ENCODE measurements at regions not wholly inside any gene's neighbourhood (a gene's known extent, or its start where the extent isn't known, plus 50 kb on each side); places are given as distances from the start of the nearest gene placed in this dataset.

- H3K4me3 ChIP-seq (ENCODE audit: low read length) = no peak overlapping the region
- DNase-seq (ENCODE audit: low read depth, low spot score) = no peak
Observed at GRCh38 chr10:123428391-123428790, 237.8 kb upstream of the GPR26 start.

- DNase-seq (ENCODE audit: low read depth, low spot score) = no peak
- H3K4me3 ChIP-seq (ENCODE audit: low read length) = no peak overlapping the region
Observed at GRCh38 chr10:123429706-123430221, 236.4 kb upstream of the GPR26 start.

GRCh38 chr10:123433539-123433938 lies 232.6 kb upstream of the GPR26 start:
- H3K4me3 ChIP-seq (ENCODE audit: low read length) = no peak overlapping the region
- no peak for DNase-seq (ENCODE audit: low read depth, low spot score)

GRCh38 chr10:123434435-123435039 lies 231.6 kb upstream of the GPR26 start:
- no peak overlapping the region for H3K4me3 ChIP-seq (ENCODE audit: low read length)
- DNase-seq (ENCODE audit: low read depth, low spot score) = no peak

GRCh38 chr10:123442901-123443300 lies 223.3 kb upstream of the GPR26 start:
- DNase-seq (ENCODE audit: low read depth, low spot score) = no peak
- no peak overlapping the region for H3K4me3 ChIP-seq (ENCODE audit: low read length)

GRCh38 chr10:123443924-123444323 lies 222.2 kb upstream of the GPR26 start:
- no peak for DNase-seq (ENCODE audit: low read depth, low spot score)
- no peak overlapping the region for H3K4me3 ChIP-seq (ENCODE audit: low read length)

- DNase-seq (ENCODE audit: low read depth, low spot score) = no peak
Observed at GRCh38 chr10:123445261-123445775, 220.8 kb upstream of the GPR26 start.

GRCh38 chr10:123446449-123447156 lies 219.6 kb upstream of the GPR26 start:
- no peak overlapping the region for H3K4me3 ChIP-seq (ENCODE audit: low read length)
- no peak for DNase-seq (ENCODE audit: low read depth, low spot score)

More at GRCh38 chr10:123445261-123445775, 220.8 kb upstream of the GPR26 start:
- no peak overlapping the region for H3K4me3 ChIP-seq (ENCODE audit: low read length)

GRCh38 chr10:123449234-123449962 lies 216.8 kb upstream of the GPR26 start:
- no peak overlapping the region for H3K4me3 ChIP-seq (ENCODE audit: low read length)
- no peak for DNase-seq (ENCODE audit: low read depth, low spot score)

GRCh38 chr10:123450956-123451605 lies 215.1 kb upstream of the GPR26 start:
- no peak overlapping the region for H3K4me3 ChIP-seq (ENCODE audit: low read length)
- peak; percentile 41 for DNase-seq (ENCODE audit: low read depth, low spot score)

- H3K4me3 ChIP-seq (ENCODE audit: low read length) = no peak overlapping the region
- DNase-seq (ENCODE audit: low read depth, low spot score) = peak; percentile 62
Observed at GRCh38 chr10:123451618-123452245, 214.4 kb upstream of the GPR26 start.

- no peak overlapping the region for H3K4me3 ChIP-seq (ENCODE audit: low read length)
- no peak for DNase-seq (ENCODE audit: low read depth, low spot score)
Observed at GRCh38 chr10:123454987-123455386, 211.2 kb upstream of the GPR26 start.

GRCh38 chr10:123455861-123456260 lies 210.3 kb upstream of the GPR26 start:
- DNase-seq (ENCODE audit: low read depth, low spot score) = no peak
- H3K4me3 ChIP-seq (ENCODE audit: low read length) = no peak overlapping the region

GRCh38 chr10:123458933-123459332 lies 207.2 kb upstream of the GPR26 start:
- H3K4me3 ChIP-seq (ENCODE audit: low read length) = no peak overlapping the region
- no peak for DNase-seq (ENCODE audit: low read depth, low spot score)

- no peak for DNase-seq (ENCODE audit: low read depth, low spot score)
- H3K4me3 ChIP-seq (ENCODE audit: low read length) = no peak overlapping the region
Observed at GRCh38 chr10:123459371-123460091, 206.6 kb upstream of the GPR26 start.

GRCh38 chr10:123462246-123462645 lies 203.9 kb upstream of the GPR26 start:
- H3K4me3 ChIP-seq (ENCODE audit: low read length) = no peak overlapping the region
- DNase-seq (ENCODE audit: low read depth, low spot score) = no peak

- no peak overlapping the region for H3K4me3 ChIP-seq (ENCODE audit: low read length)
- no peak for DNase-seq (ENCODE audit: low read depth, low spot score)
Observed at GRCh38 chr10:123462756-123463155, 203.4 kb upstream of the GPR26 start.

GRCh38 chr10:123463181-123463580 lies 203.0 kb upstream of the GPR26 start:
- DNase-seq (ENCODE audit: low read depth, low spot score) = no peak
- H3K4me3 ChIP-seq (ENCODE audit: low read length) = no peak overlapping the region

All from Jurkat, Clone E6-1 (cell line).